Esophagus muscularis mucosa (tissue), 4 donors: ENCODE measurements at regions not wholly inside any gene's neighbourhood (a gene's known extent, or its start where the extent isn't known, plus 50 kb on each side); places are given as distances from the start of the nearest gene placed in this dataset.

Source experiments
- DNase-seq: peaks from one replicate; pipeline ENCODE4 v3.0.0-alpha.2; 2017; ENCODE audit errors: extremely low spot score
- H3K27ac ChIP-seq, 4 donors: fragments of 200-600 bp; sonication (generic); replicated peaks in 1 of 4; 1 replicate in 3 of 4; 2 replicates in 1 of 4; pipeline ENCODE4 v1.5.1; 2016 to 2019; ENCODE audit warnings: mild to moderate bottlenecking in 1 of 4
- H3K27me3 ChIP-seq, 4 donors: fragments of 200-600 bp; sonication (generic); one replicate each; pipeline versions ENCODE4 v1.5.1 to v1.6.0; 2016 to 2019
- H3K36me3 ChIP-seq, 4 donors: fragments of 200-600 bp; sonication (generic); one replicate each; pipeline ENCODE4 v1.5.1; 2016 to 2019
- H3K4me1 ChIP-seq, 4 donors: fragments of 200-600 bp; sonication (generic); one replicate each; pipeline ENCODE4 v1.5.1; 2016 to 2019
- H3K4me3 ChIP-seq, 4 donors: fragments of 200-600 bp; sonication (generic); 1 replicate in 2 of 4; 2 replicates in 2 of 4; pipeline ENCODE4 v1.5.1; 2016 to 2019; ENCODE audit warnings: mild to moderate bottlenecking in 4 of 4, moderate library complexity in 1 of 4
- H3K9me3 ChIP-seq, 4 donors: fragments of 200-600 bp; sonication (generic); 1 replicate in 3 of 4; 2 replicates in 1 of 4; pipeline ENCODE4 v1.5.1; 2016 to 2019
- EP300 ChIP-seq: sonication (generic); formaldehyde crosslinking; IDR thresholded peaks from one replicate; pipeline ENCODE4 v1.6.1; 2017; ENCODE audit warnings: antibody characterized with exemption
- POLR2A ChIP-seq: fragments of 450-650 bp; IDR thresholded peaks from one replicate; pipeline ENCODE4 v1.6.1; 2017; ENCODE audit warnings: antibody characterized with exemption, moderate library complexity, mild to moderate bottlenecking, low read depth
- POLR2AphosphoS5 ChIP-seq, 2 donors: sonication (generic); formaldehyde crosslinking; IDR thresholded peaks; one replicate each; pipeline ENCODE4 v1.6.1; 2017; ENCODE audit warnings: antibody characterized with exemption in 2 of 2
- WGBS: methylation state at CpG from one replicate; pipeline ENCODE4 v1.1.5; 2018; 5-methylcytosine and 5-hydroxymethylcytosine counted together
- intact Hi-C: fragments of 100-400 bp; cut with DNase I; formaldehyde crosslinking; loops from one replicate; pipeline ENCODE4 v1.15.1; 2023
- TF ChIP-seq, protein P1 (sequence below), 3 experiments: fragments of 200-600 bp in 2 of 3; fragments of 450-650 bp in 1 of 3; sonication (generic) in 2 of 3; IDR thresholded peaks; one replicate each; pipeline ENCODE4 v1.5.1; 2017 to 2019; ENCODE audit warnings: antibody characterized with exemption in 3 of 3, mild to moderate bottlenecking in 2 of 3, moderate library complexity in 1 of 3

DNA sequence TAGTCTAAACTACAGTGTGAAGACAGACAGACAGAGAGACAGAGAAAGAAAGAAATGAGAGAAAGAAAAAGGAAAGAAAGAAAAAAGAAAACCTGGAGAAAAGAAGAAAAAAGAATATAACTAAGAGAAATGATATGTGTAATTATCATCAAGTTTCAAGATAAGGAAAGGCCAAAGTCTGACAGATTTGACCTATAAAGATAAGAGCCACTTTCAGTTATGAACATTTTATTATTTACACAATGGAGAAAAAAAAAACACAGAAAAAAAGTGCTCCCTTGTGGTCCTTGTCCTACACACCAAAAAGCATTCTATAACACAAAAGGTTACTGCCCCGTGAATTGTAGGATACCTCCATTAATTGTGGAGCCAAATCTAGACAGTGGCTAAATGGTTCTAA, 937.2 kb upstream of the DDX18 start:
- no peak for DNase-seq
- H3K4me3 ChIP-seq, result no peak overlapping the region
- intact Hi-C loops, result no loop called here
- no peak for TF ChIP-seq POLR2A
- TF ChIP-seq EP300, result no peak
- TF ChIP-seq, protein P1, sequence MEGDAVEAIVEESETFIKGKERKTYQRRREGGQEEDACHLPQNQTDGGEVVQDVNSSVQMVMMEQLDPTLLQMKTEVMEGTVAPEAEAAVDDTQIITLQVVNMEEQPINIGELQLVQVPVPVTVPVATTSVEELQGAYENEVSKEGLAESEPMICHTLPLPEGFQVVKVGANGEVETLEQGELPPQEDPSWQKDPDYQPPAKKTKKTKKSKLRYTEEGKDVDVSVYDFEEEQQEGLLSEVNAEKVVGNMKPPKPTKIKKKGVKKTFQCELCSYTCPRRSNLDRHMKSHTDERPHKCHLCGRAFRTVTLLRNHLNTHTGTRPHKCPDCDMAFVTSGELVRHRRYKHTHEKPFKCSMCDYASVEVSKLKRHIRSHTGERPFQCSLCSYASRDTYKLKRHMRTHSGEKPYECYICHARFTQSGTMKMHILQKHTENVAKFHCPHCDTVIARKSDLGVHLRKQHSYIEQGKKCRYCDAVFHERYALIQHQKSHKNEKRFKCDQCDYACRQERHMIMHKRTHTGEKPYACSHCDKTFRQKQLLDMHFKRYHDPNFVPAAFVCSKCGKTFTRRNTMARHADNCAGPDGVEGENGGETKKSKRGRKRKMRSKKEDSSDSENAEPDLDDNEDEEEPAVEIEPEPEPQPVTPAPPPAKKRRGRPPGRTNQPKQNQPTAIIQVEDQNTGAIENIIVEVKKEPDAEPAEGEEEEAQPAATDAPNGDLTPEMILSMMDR (IDR thresholded peaks at IDR 0.05), result no peak
- TF ChIP-seq POLR2AphosphoS5 (IDR thresholded peaks at IDR 0.05), result no peak
- H3K27me3 ChIP-seq, result no peaks in the 10 kb centered on the region
- H3K9me3 ChIP-seq, result peaks cover 0 to 4% (median 0%) of the 10 kb centered on the region in 4 donors
- no peaks in the 10 kb centered on the region for H3K36me3 ChIP-seq
- no peaks in the 10 kb centered on the region for H3K4me1 ChIP-seq
- no peak overlapping the region for H3K27ac ChIP-seq
- WGBS, result 88% methylated on average over 1 of the region's 1 CpG

DNA sequence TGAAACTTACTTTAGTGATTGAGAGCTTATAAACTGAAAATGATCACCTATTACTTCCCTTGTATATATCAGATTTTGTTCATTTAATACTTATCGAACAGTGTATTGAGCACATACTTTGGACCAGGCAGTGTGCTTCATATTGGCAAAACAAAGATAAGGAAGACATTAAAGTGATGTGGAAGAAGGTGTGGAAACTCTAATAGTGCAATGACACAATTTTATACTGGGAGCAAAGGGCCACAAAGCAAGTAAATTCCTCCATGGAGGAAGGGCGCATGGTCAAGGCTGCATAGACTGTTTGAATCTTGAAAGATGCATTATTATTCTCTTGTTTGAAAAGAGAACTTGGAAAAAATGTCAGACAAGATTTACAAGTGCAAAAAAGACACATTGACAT, 936.5 kb upstream of the DDX18 start:
- Histone ChIP-seq H3K4me3 (no peak overlapping the region), H3K27ac (no peak overlapping the region), H3K27me3 (no peaks in the 10 kb centered on the region), H3K4me1 (no peaks in the 10 kb centered on the region), H3K36me3 (no peaks in the 10 kb centered on the region), H3K9me3 (peaks cover 0 to 3% (median 0%) of the 10 kb centered on the region in 4 donors)
- intact Hi-C loops, result no loop called here
- TF ChIP-seq POLR2AphosphoS5 (IDR thresholded peaks at IDR 0.05) (no peak), POLR2A (no peak), EP300 (no peak)
- TF ChIP-seq, protein P1 (IDR thresholded peaks at IDR 0.05), result no peak
- no peak for DNase-seq
- 100% methylated on average over 2 of the region's 2 CpGs for WGBS

DNA sequence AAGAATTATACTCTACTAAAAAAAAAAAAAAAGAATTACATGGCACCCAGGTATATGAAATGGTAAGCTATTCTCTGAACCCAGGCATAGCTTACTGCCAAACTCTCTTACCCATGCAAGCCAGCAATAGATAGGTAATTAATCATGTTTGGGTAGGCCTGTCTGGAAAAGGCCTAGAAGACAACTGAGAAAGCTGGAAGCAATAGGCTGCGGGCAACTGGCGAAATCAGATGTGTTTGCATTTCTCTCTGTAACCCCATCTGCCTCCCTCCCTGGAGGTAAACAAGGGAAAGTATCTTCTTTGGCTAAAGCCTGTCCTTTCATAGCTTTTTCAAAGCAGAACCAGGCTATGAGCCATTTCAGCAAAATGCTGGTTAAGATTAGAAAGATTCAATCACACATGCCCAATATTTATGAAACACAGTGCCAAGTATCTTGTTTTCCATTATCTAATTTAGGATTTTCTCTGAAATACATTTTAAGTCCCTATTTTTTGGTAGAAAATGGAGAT, 934.8 kb upstream of the DDX18 start:
- H3K4me1 ChIP-seq, result no peaks in the 10 kb centered on the region
- intact Hi-C loops, result no loop called here
- TF ChIP-seq EP300 (no peak), POLR2A (no peak), POLR2AphosphoS5 (IDR thresholded peaks at IDR 0.05) (no peak)
- TF ChIP-seq, protein P1 (IDR thresholded peaks at IDR 0.05), result no peak
- 40% methylated on average over 2 of the region's 2 CpGs for WGBS
- DNase-seq, result no peak
- H3K27me3 ChIP-seq, result no peaks in the 10 kb centered on the region
- no peak overlapping the region for H3K4me3 ChIP-seq
- H3K36me3 ChIP-seq, result no peaks in the 10 kb centered on the region
- no peak overlapping the region for H3K27ac ChIP-seq
- H3K9me3 ChIP-seq, result no peaks in the 10 kb centered on the region

DNA sequence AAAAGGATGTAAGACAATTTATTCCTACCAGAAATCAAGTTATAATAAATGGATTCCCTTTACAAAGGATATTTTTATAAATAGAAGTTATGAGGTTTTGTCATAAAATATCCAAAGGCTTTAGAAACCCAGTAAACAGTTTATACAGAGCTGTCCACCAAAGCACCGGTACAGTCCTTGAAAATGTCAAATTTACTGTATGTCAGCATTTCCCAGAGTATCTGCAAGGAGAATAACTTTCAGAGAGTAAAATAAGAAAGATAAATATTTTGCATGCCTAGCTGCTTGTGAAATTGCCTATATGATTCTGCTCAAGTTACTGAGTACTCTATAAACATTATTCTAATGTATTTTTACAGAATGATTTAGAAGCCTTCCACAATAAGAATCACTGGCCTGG, 923.3 kb upstream of the DDX18 start:
- Histone ChIP-seq H3K4me1 (no peaks in the 10 kb centered on the region), H3K27ac (no peak overlapping the region), H3K27me3 (no peaks in the 10 kb centered on the region), H3K36me3 (no peaks in the 10 kb centered on the region), H3K4me3 (no peak overlapping the region), H3K9me3 (peaks cover 0 to 10% (median 4%) of the 10 kb centered on the region in 4 donors)
- WGBS, result 33% methylated on average over 1 of the region's 1 CpG
- TF ChIP-seq, protein P1 (IDR thresholded peaks at IDR 0.05), result no peak
- TF ChIP-seq POLR2A (no peak), POLR2AphosphoS5 (IDR thresholded peaks at IDR 0.05) (no peak), EP300 (no peak)
- no peak for DNase-seq
- intact Hi-C loops, result no loop called here

DNA sequence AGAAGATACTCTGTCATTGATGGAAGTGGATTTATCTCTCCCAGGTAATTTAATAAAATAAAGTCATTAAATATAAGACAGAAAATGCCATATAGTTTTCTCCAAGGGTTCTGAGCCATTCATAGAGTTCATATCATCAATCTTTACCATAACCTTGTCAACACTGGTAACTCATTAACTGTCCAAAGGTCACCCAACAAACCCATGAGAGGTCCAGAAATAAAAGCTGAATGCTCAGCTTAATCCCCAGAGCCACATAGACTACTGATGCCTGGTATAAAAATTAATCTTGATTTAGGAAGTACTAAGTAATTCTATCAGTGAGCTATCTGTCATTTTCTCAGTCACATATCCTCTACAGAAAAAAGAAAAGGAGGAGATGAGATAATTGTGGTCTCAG, 903.0 kb upstream of the DDX18 start:
- no peak overlapping the region for H3K4me3 ChIP-seq
- no peaks in the 10 kb centered on the region for H3K36me3 ChIP-seq
- intact Hi-C loops, result no loop called here
- no peak overlapping the region for H3K27ac ChIP-seq
- no peaks in the 10 kb centered on the region for H3K27me3 ChIP-seq
- DNase-seq, result no peak
- no peak for TF ChIP-seq EP300
- H3K9me3 ChIP-seq, result no peaks in the 10 kb centered on the region
- no peaks in the 10 kb centered on the region for H3K4me1 ChIP-seq
